HT-29 (cell line): ENCODE measurements at regions not wholly inside any gene's neighbourhood (a gene's known extent, or its start where the extent isn't known, plus 50 kb on each side); places are given as distances from the start of the nearest gene placed in this dataset.

Experiments used
- DNase-seq: peaks from one replicate; pipeline ENCODE4 v3.0.0-alpha.2; 2015; ENCODE audit warnings: low spot score

DNA sequence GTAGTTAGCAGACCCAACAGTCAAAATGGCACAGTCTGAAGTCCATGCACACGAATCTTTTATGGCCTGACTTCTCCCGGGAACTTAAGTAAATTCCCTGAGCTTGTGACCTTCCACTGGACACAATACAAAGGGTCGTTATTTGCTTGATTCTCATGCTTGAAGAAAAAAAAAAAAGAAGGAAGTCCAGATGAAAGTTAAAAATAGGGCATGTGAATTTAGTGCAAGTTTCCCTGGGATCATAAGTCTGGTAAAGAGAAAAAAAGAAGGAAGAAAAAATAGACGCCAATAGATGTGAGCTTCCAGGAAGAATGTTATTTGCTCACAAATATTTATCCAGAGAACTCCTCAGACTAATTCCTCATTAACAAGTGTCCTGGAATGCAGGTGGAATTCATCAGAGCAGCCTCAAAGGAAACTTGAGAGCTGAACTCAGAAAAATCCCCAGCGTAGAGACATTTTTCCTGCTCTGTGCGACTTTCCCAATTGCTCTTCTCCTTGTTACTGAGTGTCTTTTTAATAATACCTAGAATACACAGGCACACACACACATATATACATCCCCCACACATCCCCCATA, 616.3 kb downstream of the EBF1 start:
- DNase-seq = no peak

- no peak for DNase-seq
Observed at GRCh38 chr5:158482125-158482524, 617.6 kb downstream of the EBF1 start.

DNA sequence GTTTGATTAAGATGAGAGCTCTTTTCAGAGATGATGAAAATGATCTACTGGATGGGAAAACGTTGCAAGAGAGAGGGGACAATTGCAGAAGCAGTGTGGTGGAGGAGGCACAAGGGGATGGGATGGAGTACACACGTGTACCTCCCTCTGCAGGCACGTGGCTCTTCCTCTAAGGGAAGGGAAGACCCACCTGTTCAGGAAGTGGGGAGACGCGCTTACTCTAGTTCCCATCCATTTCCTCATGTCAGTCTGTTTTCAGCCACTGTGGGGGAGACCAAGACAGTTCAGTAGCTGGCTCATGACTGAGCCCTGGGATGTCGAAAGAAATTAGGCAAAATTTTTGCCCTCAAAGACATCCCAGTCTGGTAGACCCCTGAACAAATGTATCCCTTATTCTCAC, 619.2 kb upstream of the CLINT1 start:
- DNase-seq = no peak

DNA sequence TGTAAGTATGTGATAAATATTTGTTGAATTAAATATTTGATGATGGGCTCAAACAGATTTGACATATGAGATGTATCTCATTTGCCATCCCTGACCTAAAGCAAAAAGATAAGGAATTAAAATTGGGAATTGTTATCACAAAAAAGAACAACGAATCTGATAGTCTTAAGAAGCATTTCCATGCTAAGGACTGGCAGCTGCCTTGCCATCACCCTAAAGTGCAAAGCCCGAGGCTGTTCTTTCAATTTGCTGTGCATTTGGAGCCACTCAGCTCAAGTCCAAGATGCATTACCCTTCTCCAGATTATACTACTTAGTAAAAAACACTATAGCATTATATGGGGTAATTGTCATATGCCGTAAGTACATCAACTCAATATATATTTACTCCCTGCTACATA, 618.3 kb upstream of the CLINT1 start:
- DNase-seq = no peak

DNA sequence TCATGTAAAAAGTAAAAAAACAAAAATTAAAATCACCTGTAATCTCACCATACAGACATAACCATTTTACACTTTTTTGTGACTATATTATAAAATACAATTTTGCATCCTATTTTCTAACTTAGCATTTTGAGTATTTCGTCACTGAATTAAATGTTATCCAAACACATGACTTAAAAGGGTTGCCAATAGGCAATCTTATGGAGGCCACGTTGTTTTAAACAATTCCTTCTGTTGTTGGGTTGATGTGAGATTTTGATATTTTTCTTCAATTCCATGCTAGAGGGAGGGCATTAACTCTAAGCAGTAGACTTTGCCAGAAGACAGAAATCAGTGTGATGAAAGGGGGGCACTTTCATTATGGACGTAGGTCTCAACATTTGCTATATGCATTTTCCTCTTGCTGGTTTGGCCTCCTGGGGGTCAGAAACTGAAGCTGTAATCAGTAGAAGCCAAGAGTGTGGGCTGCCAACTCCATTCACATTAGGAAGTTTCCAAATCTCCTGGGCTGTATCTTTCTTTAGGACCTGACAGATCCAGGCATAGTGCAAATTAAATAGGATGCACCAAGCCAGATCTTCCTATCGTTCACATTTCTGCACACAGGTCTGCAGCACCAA, 614.2 kb upstream of the CLINT1 start:
- DNase-seq = no peak

DNA sequence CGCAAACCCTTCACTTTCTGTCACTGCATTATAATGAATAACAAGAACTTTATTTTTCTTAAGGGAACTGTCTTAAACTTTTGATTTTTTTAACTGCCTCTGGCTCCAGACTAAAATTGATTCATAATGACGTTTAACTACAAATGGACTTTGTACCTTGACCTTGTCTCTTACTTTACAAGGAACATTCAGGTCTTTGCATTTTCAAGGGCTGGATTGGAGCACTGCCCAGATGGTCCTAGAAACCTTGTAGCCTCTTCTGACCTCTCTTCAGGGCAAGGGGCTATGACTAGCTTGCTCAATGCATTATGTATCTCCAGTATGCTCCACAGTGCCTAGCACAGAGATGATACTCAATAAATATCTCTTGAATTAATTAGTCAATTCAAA, 612.6 kb upstream of the CLINT1 start:
- DNase-seq = no peak

- no peak for DNase-seq
Observed at GRCh38 chr5:158470764-158471534, 612.0 kb upstream of the CLINT1 start.

GRCh38 chr5:158468444-158468843, 609.5 kb upstream of the CLINT1 start:
- no peak for DNase-seq

- no peak for DNase-seq
Observed at GRCh38 chr5:158466191-158466590, 607.2 kb upstream of the CLINT1 start.

GRCh38 chr5:158465086-158465972, 606.4 kb upstream of the CLINT1 start:
- DNase-seq = no peak

- DNase-seq = no peak
Observed at GRCh38 chr5:158464383-158464782, 605.4 kb upstream of the CLINT1 start.

DNA sequence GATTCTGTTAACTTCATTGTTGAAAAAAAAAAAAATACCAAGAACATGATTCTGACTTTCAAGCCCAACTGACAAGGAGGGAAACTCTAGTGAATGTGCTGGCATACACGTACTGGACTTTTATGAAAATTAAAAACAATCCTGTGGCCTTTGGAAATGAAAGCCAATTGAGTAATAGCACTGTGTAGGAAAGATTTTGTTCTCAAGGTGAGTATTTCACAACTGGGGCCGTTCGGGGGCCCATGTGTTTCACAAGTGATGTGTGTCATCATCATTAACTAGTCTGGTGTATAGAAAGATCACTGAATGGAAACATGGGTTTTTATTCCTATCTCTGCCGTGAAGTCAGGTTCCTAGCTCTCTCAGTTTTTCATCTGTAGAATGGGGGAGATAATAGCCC, 605.0 kb upstream of the CLINT1 start:
- DNase-seq = no peak

DNA sequence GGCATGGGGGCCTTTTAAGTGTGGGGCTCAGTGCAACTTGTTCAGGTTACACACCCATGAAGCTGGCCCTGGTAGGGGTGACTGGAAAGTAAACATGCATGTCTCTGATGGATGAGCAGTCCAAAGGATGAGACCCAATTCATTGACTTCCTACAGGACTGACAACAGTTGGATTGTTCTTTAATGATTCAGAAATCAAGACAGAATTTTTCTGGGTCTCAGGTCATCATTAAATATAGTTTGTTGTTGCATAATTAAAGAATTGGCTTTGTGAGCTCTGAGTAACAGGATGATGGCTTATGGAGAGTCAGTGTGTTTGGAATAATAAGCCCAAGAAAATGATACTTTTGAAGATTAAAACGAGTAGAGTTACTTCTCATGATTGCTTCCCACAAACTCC, 604.2 kb upstream of the CLINT1 start:
- DNase-seq = no peak

DNA sequence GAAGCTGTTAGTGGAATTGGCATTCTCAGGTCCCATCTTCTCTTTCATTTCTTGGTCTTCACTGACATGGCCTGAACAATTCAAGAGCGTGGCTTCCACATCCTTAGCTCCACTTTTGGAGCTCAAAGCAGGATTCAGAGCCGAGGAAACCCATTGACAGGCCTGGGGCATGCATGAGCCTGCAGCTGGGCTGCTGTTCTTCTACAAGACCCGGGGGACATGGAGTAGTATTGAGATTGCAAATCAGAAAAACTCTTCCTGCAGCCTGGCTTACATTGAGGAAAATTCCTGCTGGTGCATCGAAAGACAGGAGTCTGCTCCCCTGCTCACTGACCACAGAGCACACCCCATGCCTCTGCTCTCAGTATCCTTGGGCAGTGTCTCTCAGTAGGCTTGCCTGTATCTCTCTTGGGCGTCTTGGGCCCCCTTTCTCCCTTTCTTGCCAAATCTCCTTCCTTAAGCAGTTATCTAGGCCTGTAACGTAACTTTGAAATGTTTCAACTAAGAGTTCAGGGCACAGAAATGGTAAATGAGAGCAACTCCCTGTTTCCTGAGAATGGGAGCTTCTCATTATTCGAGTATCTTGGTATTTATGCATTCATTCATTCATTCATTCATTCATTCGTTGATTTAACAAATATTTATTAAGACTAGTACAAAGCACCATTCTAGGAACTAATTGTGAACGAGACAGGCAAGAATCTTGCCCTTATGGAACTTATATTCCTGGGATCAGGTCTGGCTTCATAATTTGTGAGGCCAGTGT, 603.6 kb upstream of the CLINT1 start:
- DNase-seq = no peak

DNA sequence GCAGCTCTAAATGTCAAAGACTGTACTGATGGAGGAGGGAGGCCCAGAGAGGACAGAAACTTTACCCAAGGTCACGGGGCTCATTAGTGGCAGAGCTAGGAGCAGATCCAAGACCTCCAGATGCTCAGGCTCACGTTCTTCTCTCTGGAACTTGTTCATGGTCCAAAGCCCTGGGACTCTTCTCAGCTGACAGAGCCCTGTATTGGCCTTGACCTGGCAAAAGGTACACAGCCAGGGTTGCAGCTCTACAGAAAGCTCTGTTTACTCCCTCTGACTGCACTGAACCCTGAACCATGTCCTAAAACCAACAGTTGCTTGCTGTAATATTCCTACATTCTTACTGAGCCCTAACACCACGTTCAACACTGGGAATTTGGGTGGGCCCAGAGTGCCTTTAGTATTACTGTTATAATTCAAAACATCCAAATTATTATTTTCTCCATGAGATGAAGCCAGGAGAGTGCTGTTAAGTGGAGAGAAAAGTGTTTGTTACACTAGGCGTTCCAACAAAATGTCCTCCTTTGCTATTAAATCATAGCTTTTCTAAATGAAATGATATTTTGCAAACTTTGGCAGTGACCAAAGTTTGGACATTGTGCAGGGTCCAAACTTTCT, 602.4 kb upstream of the CLINT1 start:
- DNase-seq = no peak

- DNase-seq = no peak
Observed at GRCh38 chr5:158458086-158458485, 599.1 kb upstream of the CLINT1 start.

DNA sequence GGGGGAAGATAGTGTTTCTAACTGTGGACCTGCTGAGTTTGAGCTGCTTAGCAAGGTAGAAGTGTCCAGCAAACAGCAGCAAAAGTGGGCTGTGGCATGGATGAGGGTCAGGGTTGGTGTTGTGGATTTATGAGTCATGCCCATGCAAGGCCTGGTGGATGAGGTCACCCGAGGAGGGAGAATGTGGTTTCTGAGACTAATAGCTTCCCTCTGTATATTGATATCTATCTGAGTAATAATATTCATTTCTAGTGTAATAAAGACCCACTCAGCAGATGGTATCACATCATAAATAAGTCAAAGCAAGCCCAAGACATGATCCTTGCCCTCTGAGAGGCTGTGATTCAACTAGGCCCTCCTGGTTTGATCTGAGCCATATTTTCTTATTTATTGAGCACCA, 597.8 kb upstream of the CLINT1 start:
- no peak for DNase-seq

GRCh38 chr5:158456241-158456640, 597.3 kb upstream of the CLINT1 start:
- no peak for DNase-seq

DNA sequence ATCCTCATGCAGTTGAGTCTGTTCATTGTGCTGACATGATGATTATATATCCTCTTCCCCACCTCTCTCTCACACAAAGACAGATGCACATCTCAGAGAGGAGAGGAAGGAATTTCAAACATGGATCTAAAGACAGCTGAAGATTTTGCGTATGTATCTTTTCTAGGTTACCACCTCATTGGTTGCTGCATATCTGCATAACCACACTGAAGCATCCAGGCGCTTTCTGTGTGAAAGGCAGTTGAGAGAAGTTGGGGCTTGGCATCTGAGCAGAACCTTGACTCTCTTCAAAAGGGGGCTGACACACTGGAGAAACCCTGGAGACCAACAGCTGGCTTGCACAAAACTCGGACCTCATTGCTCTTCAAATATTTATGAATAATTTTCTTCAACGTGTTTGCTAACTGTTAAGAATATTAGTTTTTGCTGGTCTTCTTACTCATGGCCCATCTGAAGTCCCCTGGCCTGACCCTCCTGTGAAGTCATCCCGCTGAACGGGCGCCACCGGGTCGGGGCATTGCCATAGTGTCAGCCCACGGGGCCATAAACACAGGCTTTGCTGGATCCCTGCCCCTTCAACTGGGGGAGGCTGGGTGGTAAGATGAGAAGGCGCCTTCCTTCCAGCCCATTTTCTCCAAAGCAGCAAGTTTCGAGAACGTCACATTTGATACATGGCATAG, 593.2 kb upstream of the CLINT1 start:
- DNase-seq = no peak
